C4-2B (cell line): ENCODE measurements at regions not wholly inside any gene's neighbourhood (a gene's known extent, or its start where the extent isn't known, plus 50 kb on each side); places are given as distances from the start of the nearest gene placed in this dataset.

Experiments used
- CTCF ChIP-seq: fragments of 450-650 bp; conservative IDR thresholded peaks from 2 replicates; pipeline ENCODE4 v1.5.1; 2017; ENCODE audit warnings: mild to moderate bottlenecking
- ZFX ChIP-seq: fragments of 450-650 bp; IDR thresholded peaks from 2 replicates; pipeline ENCODE4 v1.6.1; 2017

- no peak for TF ChIP-seq CTCF
- TF ChIP-seq ZFX = no peak
Observed at GRCh38 chr9:26368241-26368640, 524.4 kb downstream of the CAAP1 start.
